GM18870 (cell line): ENCODE measurements at regions not wholly inside any gene's neighbourhood (a gene's known extent, or its start where the extent isn't known, plus 50 kb on each side); places are given as distances from the start of the nearest gene placed in this dataset.

Experiments used
- ATAC-seq: cut with Tn5 transposase; IDR thresholded peaks from one replicate; pipeline ENCODE4 v1.9.1; 2021; ENCODE audit warnings: moderate library complexity; ENCODE audit not compliant: unreplicated experiment

DNA sequence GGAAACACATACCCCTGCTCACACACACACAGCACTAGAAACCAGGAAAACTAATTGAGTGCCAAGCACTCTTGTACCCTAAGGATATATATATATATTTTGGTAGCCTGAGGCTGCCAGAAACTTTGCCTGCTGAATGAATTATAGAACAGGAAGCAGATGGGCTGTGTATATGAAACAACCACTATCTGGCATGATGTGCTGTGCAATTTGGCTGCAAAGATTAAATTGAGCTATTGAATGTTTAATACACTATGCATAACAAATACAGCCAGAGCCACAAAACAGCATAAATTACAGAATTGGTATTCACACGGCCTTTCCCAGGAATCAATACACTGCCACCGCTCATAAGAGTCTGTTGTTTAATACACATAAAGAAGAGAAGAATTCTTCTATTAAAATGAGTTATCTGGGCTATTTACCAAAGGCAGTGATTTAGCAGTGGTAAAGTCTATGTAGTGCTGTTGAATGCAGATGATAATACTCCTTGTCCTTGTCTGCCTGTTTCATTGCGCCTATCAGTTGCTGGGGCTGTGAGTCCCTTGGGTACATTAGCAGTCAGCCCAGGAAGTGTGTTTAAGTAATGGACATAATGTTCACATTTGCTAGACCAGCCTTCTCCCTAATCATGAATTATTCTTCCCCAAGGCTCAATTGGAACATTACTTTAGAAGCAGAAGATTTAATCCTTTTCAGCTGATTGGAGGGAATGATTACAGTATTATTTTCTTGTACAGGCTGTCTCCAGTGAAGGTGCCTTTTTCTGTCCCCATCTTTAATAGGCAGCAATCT is 294.3 kb downstream of the TLE1 start:
- no peak for ATAC-seq

DNA sequence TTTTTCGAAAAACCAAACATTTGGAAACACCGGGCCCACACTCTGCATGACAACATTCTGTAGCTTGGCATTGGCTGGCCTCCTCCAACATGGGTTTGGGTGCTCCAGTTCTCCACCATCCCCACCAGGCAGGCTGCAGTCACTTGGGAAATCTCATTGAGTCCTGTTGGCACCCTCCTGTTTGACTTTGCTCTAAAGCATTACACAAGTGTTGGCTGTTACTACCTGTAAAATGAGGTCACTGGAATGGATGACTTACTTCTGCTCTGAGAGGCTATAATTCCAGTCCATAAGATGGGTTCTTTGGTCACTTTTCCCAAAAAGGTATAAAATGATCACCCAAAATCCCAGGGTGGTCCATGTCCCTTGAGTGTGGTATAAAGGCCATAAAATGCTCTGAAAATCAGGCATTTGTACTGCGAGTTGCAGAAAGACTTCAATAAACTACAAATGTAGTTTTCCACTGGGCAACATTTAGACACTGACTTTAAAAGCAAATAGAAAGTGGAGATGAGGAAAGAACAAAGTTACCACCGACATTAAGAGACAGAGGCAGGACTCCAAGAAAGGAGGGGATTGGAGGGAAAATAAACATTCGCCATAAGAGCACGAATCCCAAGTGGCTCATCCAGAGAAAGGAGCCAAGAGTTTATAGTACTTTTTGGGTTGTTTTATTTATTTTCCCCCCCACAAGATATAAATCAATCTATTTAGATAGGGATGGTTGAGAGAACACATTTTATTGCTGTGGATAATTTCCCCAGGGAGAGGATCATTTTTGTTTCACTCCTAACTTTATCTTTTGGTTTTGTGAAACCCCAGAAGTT is 295.1 kb downstream of the TLE1 start:
- no peak for ATAC-seq

- no peak for ATAC-seq
These were observed 297.9 kb downstream of the TLE1 start for GRCh38 chr9:81391457-81391825.

DNA sequence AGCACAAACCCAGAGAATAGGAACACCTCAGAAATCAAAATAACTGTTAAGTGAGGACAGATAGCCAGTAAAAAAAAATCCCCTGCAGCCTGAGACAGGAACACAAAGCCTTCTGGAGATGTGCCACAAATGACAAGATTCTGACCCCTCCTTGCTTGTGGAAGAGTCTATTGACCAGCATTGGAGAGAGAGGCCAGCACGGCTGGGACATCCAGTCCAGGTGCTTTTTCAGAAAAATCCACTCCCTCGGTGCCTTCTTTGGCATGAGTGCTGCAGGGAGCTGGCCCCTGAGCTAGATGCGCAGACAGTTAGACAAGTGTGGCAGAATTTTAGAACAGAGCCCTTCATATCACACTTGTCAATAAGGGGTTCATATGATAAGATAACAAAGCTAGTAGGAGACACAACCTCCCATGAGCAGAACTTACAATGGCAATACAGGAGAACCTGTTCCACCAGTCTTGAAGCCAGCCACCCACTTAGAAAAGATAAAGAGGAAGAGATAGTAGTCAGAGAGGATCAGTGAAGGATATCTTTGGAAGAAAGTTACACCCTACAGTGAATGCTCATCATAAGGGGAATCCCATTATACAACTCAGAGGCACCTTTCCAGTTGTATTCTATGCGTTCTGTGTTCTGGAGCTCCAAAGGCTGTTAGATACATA is 298.4 kb downstream of the TLE1 start:
- ATAC-seq, result no peak

GRCh38 chr9:81389569-81389993 is 299.8 kb downstream of the TLE1 start:
- ATAC-seq, result no peak

- no peak for ATAC-seq
These were observed 300.5 kb downstream of the TLE1 start for GRCh38 chr9:81388831-81389230.

- no peak for ATAC-seq
These were observed 301.8 kb downstream of the TLE1 start for GRCh38 chr9:81387360-81388106.

GRCh38 chr9:81384911-81385310 is 304.4 kb downstream of the TLE1 start:
- ATAC-seq, result no peak

- no peak for ATAC-seq
These were observed 307.1 kb downstream of the TLE1 start for GRCh38 chr9:81382281-81382680.

- ATAC-seq, result no peak
These were observed 307.7 kb downstream of the TLE1 start for GRCh38 chr9:81381694-81382093.

- no peak for ATAC-seq
These were observed 308.6 kb downstream of the TLE1 start for GRCh38 chr9:81380504-81381359.

DNA sequence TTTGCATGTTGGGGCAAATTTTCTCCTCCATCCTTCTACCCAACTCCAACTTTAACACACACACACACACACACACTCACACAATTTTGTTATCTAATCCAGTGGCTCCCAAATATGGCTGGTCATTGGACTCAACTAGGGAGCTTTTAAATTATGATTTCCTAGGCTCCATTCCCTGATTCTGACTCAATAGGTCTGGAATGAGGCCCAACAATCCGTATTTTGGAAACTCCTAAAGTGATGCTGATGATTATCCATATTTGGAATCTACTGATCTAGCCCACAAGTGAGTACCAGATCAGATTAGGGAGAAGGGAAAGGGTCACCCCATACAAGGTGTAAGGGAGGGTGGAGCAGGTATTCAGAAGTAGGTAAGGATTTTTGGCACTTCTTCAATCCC is 309.7 kb downstream of the TLE1 start:
- no peak for ATAC-seq

GRCh38 chr9:81377921-81378320 is 311.4 kb downstream of the TLE1 start:
- no peak for ATAC-seq

GRCh38 chr9:81377320-81377719 is 312.0 kb downstream of the TLE1 start:
- ATAC-seq, result no peak

- ATAC-seq, result no peak
These were observed 313.9 kb downstream of the TLE1 start for GRCh38 chr9:81375187-81376100.

DNA sequence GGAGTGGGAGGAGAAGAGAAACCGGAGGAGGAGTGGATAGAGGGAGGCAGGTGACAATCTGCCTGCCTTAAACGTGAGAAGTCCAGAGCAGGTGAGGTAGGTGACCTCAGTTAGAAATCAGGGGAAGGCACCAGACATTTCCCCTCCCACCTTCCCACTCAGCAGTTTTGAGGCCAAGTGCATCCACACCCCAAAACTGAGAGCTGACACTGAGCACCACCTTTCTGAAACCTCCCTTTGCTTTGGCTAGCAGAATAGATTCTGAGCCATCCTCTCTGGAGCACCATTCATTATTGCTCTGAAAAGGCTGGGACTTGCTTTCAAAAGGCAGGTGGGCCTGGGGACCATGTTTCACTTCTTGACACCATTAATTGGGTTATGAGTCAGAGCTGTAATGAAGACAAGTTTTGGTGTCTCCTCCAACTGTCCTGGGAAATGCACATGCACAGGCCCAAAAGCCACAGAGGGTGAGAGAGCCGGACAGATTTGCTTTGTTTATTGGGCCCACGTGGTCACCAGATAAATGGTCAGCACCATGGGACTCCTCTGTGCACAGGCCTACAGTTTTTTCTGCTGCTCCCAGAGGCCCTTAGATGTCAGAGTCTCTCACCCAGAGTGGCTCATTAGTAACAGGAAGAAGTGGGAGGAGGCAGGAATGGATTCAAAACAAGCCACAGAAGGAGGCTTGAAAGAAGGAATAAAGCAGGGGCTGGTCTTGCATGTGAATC is 314.7 kb downstream of the TLE1 start:
- ATAC-seq, result no peak

DNA sequence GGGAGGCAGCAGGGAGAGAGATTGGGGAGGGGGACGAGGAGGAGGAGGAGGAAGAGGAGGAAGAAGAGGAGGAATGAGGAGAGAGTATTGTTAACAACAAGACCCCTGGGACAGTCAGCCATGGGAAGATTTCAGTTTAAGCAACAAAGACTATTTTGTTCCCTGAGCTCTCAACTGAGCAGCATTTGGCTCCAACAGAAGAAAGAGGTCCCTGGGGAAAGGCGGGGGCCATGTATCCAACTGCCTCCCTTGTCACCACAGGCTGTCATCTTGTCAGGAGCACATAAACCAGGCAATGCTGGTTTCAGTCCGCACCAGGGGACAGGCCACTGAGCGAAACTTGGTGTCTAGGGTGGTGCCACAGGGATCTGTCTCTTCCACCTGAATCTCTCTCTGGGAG is 316.1 kb downstream of the TLE1 start:
- ATAC-seq, result no peak

DNA sequence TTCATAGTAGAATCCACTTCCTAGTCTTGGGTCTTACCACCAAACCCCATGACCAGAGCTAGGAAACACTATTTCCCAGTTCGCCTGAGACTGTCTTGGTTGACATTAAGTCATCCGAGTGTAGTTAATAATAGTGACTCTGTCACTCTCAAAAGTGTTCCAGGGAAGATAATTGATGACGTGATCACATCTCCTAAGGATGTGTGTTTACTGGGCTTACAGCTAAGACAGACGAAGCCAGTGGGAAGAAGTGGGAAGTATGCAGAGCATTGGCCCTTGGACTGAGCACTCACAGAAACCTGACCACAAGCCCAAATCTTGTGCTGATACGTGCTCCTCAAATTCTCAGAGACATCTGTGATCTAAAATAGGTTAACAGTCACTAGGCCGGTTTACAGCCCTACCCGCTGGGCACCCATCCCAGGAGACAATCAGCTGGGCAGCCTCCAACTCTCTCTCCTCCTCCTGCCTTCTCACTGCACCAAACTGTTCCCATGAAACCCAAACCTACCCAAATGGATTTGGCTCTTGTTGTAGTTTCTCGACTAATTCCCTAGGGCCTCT is 316.6 kb downstream of the TLE1 start:
- ATAC-seq, result no peak
